ENCODE measurements at regions not wholly inside any gene's neighbourhood (a gene's known extent, or its start where the extent isn't known, plus 50 kb on each side); places are given as distances from the start of the nearest gene placed in this dataset.

GRCh38 chr7:68245688-68246087 lies 1249.1 kb downstream of the TYW1 start:
- WGBS: 40% methylated on average over 3 of the region's 3 CpGs
- TF ChIP-seq POLR2AphosphoS5 (IDR thresholded peaks at IDR 0.05) (no peak), CTCF (IDR thresholded peaks at IDR 0.05) (no peak), EP300 (IDR thresholded peaks at IDR 0.05) (no peak), POLR2A (IDR thresholded peaks at IDR 0.05; ENCODE audit: low read depth) (no peak)
- H3K36me3 ChIP-seq: no peaks in the 10 kb centered on the region

GRCh38 chr7:68246189-68246633 lies 1249.6 kb downstream of the TYW1 start:
- no peaks in the 10 kb centered on the region for H3K27me3 ChIP-seq
- intact Hi-C loops (cut with DNase I): no loop called here
- no peak for DNase-seq (ENCODE audit: extremely low spot score)
- no peak overlapping the region for H3K4me3 ChIP-seq
- H3K27ac ChIP-seq (replicated peaks in 1 of 4): no peak overlapping the region
- no peak for TF ChIP-seq POLR2A (IDR thresholded peaks at IDR 0.05; ENCODE audit: low read depth)
- no peak for TF ChIP-seq POLR2AphosphoS5 (IDR thresholded peaks at IDR 0.05)
- no peak for TF ChIP-seq EP300 (IDR thresholded peaks at IDR 0.05)
- TF ChIP-seq CTCF (IDR thresholded peaks at IDR 0.05): no peak
- 67% methylated on average over 4 of the region's 4 CpGs for WGBS
- H3K9me3 ChIP-seq: peaks cover 0 to 5% (median 0%) of the 10 kb centered on the region in 4 donors
- peaks cover 0 to 12% (median 2%) of the 10 kb centered on the region in 4 donors for H3K4me1 ChIP-seq
- no peaks in the 10 kb centered on the region for H3K36me3 ChIP-seq

More at GRCh38 chr7:68245688-68246087, 1249.1 kb downstream of the TYW1 start:
- Histone ChIP-seq H3K27ac (replicated peaks in 1 of 4) (no peak overlapping the region), H3K27me3 (no peaks in the 10 kb centered on the region), H3K9me3 (peaks cover 0 to 8% (median 0%) of the 10 kb centered on the region in 4 donors), H3K4me3 (no peak overlapping the region), H3K4me1 (peaks cover 0 to 12% (median 2%) of the 10 kb centered on the region in 4 donors)
- intact Hi-C loops (cut with DNase I): no loop called here
- no peak for DNase-seq (ENCODE audit: extremely low spot score)

- no peak for DNase-seq (ENCODE audit: extremely low spot score)
- 91% methylated on average over 6 of the region's 7 CpGs for WGBS
- no peaks in the 10 kb centered on the region for H3K36me3 ChIP-seq
- peaks cover 0 to 12% (median 2%) of the 10 kb centered on the region in 4 donors for H3K4me1 ChIP-seq
- H3K4me3 ChIP-seq: no peak overlapping the region
- H3K27me3 ChIP-seq: no peaks in the 10 kb centered on the region
- no peak for TF ChIP-seq CTCF (IDR thresholded peaks at IDR 0.05)
- TF ChIP-seq POLR2A (IDR thresholded peaks at IDR 0.05; ENCODE audit: low read depth): no peak
- TF ChIP-seq POLR2AphosphoS5 (IDR thresholded peaks at IDR 0.05): no peak
- TF ChIP-seq EP300 (IDR thresholded peaks at IDR 0.05): no peak
- H3K27ac ChIP-seq (replicated peaks in 1 of 4): no peak overlapping the region
- intact Hi-C loops (cut with DNase I): no loop called here
- no peaks in the 10 kb centered on the region for H3K9me3 ChIP-seq
Measured at GRCh38 chr7:68247126-68247525, 1250.5 kb downstream of the TYW1 start.

- no peak for DNase-seq (ENCODE audit: extremely low spot score)
- 100% methylated on average over 2 of the region's 2 CpGs for WGBS
- TF ChIP-seq CTCF (IDR thresholded peaks at IDR 0.05) (no peak), EP300 (IDR thresholded peaks at IDR 0.05) (no peak), POLR2A (IDR thresholded peaks at IDR 0.05; ENCODE audit: low read depth) (no peak), POLR2AphosphoS5 (IDR thresholded peaks at IDR 0.05) (no peak)
Measured at GRCh38 chr7:68247571-68247970, 1250.9 kb downstream of the TYW1 start.

GRCh38 chr7:68248973-68249372 lies 1252.3 kb downstream of the TYW1 start:
- Histone ChIP-seq H3K4me3 (no peak overlapping the region), H3K9me3 (no peaks in the 10 kb centered on the region), H3K36me3 (no peaks in the 10 kb centered on the region), H3K27me3 (no peaks in the 10 kb centered on the region), H3K4me1 (peaks cover 0 to 12% (median 2%) of the 10 kb centered on the region in 4 donors), H3K27ac (replicated peaks in 1 of 4) (no peak overlapping the region)
- intact Hi-C loops (cut with DNase I): no loop called here
- TF ChIP-seq POLR2AphosphoS5 (IDR thresholded peaks at IDR 0.05): no peak
- no peak for TF ChIP-seq EP300 (IDR thresholded peaks at IDR 0.05)
- no peak for TF ChIP-seq CTCF (IDR thresholded peaks at IDR 0.05)
- TF ChIP-seq POLR2A (IDR thresholded peaks at IDR 0.05; ENCODE audit: low read depth): no peak
- no peak for DNase-seq (ENCODE audit: extremely low spot score)

More at GRCh38 chr7:68247571-68247970, 1250.9 kb downstream of the TYW1 start:
- no peak overlapping the region for H3K4me3 ChIP-seq
- intact Hi-C loops (cut with DNase I): no loop called here
- H3K36me3 ChIP-seq: no peaks in the 10 kb centered on the region
- no peaks in the 10 kb centered on the region for H3K27me3 ChIP-seq
- H3K27ac ChIP-seq (replicated peaks in 1 of 4): no peak overlapping the region
- H3K4me1 ChIP-seq: peaks cover 0 to 12% (median 2%) of the 10 kb centered on the region in 4 donors
- no peaks in the 10 kb centered on the region for H3K9me3 ChIP-seq

All from esophagus muscularis mucosa (tissue), 4 donors.